LHCN-M2 (cell line): ENCODE measurements at regions not wholly inside any gene's neighbourhood (a gene's known extent, or its start where the extent isn't known, plus 50 kb on each side); places are given as distances from the start of the nearest gene placed in this dataset.

ENCODE experiments used
- DNase-seq: peaks from one replicate; pipeline ENCODE4 v3.0.0-alpha.2; 2012; ENCODE audit warnings: low read depth

DNA sequence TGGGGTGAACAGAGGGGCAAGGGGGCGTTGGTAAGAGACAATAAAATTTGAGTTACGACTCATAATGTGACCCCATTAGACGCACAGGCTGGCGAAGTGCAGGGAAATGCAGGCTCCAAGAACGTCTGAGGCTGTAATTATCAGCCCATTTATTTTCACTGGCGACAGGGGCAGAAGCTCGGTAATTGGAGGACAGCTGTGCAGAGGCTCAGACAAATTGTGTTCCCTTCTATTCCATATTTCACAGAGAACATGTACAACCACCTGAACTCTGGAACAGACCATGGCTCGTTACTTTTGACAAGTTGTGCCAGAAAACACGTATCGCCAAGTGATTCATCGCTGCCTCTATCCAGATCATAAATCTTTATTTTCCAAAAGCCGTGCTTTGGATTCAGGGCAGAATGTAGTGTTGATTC, 137.3 kb upstream of the FRMD4A start:
- no peak for DNase-seq

DNA sequence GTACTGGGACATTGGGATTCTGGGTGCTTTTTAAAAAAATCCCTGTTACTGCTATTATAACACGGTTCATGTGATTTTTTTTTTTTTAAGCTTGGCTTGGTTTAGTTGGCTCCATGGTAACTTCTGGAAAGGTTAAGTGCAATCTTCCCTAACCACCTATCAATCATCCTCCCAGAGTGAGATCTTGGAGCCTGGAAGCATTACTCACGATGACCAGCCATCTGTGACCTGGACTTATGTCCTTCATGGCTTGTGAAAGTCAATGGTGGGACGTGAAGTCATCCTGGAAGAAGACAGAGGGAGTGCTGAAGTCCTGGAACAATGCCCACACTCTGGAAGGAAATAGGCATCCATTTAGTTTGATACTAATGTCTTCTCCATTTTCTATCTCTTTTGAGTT, 135.5 kb upstream of the FRMD4A start:
- DNase-seq: peak; percentile 93

DNA sequence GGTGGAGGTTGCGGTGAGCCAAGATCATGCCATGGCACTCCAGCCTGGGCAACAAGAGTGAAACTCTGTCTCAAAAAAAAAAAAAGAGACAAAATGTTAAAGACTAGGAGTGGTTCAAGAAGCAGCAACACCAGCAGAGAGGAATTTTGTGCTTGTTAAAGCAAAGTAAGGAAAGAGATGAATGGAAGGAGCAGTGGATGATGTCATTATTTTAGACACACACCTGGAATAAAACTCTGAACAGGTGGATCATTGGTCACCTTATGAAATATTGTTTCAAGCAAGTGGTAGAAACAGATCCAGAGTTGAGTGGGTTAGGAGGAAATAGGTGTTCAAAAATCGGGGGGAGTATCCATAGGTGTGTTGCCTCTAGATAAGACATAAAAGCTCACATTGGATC, 129.7 kb upstream of the FRMD4A start:
- no peak for DNase-seq

DNA sequence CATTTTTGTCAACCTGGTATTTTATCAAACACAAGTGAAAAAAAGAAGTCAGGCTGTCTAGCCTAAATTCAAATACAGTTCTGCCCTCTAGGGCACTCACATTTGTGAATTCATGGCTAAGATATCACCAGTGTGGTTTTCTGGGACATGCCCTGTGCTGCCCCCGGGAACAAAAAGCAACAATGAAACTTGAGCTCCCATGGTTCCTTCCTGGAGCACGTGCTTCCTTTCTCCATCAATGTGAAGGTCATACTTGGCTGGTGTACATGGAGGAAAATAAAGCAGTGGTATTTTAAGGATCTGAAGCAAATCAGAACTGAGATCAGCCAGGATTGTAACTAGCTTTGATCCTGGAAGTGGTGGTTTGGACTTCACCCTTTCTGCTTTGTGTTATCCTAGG, 128.9 kb upstream of the FRMD4A start:
- DNase-seq: peak; percentile 73

DNA sequence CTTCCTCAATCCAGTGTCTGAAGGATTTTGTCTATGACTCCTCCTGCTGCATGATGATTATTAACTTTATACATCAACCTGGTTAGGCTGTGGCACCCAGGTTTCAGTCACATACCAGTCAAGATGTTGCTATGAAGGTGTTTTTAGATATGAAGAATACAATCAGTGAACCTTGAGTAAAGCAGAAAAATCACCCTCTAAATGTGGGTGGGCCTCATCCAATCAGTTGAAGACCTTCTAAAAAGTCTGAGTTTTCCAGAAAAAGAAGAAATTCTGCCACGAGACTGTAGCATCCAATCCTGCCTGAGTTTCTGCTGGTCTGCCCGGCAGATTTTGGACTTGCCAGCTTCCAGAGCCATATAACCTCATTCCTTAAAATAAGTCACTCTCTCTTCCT, 126.1 kb upstream of the FRMD4A start:
- DNase-seq: no peak

DNA sequence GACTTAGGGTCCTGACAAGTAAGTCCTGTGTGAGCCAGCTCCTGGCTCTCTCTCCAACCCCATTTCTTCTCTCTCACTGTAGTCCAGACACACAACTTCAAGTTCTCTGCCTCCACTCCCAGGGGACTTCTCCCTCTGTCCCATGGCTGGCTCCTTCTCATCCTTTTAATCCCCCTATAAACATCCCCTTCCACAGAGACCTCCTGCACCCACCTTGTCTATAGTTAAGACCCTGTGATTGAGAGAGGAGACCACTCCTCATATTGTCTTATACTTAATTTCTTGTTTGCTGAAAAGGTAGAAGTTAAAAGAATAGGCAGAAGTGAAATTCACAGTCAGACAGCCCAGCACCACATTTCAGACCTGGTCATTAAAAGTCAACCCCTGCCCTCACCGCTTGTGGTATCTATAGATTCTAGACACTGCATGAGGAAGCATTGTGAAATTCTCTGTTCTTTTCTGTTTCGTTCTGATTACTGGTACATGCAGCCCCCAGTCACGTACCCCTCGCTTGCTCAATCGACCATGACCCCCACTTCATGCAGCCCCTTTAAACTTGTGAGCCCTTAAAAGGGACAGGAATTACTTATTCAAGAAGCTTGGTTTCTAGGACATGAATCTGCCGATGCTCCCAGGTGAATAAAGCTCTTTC, 125.6 kb upstream of the FRMD4A start:
- DNase-seq: no peak

DNA sequence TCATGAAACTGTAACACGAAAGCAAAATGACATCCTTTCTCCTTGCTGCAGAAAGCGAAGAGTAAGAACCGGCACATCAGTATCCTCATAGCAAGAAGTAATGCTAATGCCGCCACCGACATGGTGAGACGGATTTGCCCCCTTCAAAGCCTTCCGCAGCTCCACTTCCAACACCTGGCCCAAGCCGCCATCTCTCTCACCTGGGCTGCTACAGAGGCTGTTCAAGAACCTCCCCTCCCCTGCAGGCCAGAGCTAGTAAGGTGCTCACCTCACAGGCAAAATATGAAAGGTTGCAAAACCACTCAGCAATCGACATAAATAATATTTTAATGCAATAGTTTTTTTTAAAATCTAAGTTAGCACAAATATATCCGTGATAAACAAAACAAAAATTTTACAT, 123.9 kb upstream of the FRMD4A start:
- DNase-seq: no peak

DNA sequence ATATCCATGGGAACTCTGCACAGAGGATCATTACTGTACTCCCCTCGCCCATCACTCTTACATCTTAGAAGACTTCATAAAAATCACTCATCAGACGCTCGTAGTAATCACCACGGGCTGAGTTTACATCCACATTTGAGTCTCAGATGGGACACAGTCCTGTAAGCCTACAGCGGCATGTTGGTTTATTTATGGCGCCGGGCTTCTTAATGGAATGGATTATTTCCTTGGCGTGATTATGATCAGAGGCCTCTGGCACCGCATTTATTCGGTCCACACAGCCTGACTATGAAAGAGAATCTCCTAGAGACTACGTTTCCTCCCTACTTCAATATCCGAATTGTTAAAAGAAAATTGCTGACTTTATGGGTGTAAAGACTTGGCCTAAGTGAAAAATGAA, 123.5 kb upstream of the FRMD4A start:
- no peak for DNase-seq

DNA sequence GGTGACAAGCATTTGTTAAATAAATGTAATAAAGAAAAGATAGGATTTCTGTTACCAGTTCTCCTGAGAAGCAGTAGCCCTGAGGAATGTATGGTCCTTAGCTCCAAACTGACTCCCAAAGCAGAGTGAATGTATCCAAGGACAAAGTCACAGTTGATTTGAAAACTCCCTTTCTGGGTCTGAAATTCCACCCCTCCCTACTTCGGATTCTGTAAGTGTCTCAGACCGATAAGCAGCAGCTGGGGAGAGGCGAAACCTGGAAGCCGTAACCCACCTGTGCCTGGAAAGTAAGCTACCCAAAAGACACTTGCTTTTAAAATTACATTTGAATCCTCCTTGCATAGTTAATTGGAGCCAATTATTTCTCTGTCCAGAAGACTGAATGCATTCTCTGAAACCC, 122.9 kb upstream of the FRMD4A start:
- DNase-seq: no peak

DNA sequence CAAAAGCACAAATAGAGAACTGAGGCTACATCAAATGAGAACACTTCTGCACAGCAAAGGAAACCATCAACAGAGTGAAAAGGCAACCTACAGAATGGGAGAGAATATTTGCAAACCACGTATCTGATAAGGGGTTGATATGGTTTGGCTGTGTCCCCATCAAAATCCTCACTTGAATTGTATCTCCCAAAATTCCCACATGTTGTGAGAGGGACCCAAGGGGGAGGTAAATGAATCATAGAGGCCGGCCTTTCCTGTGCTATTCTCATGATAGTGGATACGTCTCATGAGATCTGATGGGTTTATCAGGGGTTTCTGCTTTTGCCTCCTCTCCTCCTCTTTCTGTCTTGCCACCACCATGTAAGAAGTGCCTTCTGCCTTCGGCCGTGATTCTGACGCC, 120.6 kb upstream of the FRMD4A start:
- no peak for DNase-seq

DNA sequence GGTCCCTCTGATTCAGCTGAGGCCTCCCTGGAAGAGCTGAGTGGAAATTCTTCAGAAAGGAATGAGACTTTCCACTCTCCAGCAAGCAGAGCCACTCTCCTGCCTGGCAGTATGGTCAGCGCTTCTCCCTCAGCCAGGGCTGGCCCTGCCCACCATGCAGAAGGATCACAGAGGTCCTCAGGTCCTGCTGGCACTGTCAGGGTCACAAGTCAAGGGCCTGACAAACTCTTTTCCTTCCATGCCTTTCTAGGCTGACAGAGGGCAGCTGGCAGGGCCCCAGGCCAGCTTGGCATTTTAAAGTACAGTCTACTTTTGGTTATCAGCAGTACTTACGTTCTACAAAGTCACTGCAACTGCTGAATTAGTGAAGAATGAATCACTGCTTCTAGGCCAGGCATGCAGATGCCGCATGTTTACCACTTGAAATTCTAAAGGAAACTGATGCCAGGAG, 119.3 kb upstream of the FRMD4A start:
- peak; percentile 66 for DNase-seq

DNA sequence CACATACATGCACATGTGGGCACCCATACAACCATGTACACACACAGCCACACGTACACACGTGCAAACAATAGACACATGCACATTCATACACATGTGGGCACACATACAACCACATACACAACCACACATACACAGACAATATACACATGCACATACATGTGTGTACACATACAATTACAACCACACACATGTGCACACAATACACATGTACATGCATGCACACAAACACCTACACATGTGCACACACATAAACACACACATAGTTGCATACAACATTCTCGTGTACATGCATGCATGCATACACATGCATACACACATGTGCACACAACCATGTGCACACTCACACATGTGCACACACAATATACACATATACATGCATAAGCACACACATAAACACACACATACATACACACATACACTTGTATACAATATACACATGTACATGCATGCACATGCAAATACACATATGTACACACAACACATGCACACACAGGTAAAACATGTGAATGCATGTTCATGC, 118.6 kb upstream of the FRMD4A start:
- no peak for DNase-seq

DNA sequence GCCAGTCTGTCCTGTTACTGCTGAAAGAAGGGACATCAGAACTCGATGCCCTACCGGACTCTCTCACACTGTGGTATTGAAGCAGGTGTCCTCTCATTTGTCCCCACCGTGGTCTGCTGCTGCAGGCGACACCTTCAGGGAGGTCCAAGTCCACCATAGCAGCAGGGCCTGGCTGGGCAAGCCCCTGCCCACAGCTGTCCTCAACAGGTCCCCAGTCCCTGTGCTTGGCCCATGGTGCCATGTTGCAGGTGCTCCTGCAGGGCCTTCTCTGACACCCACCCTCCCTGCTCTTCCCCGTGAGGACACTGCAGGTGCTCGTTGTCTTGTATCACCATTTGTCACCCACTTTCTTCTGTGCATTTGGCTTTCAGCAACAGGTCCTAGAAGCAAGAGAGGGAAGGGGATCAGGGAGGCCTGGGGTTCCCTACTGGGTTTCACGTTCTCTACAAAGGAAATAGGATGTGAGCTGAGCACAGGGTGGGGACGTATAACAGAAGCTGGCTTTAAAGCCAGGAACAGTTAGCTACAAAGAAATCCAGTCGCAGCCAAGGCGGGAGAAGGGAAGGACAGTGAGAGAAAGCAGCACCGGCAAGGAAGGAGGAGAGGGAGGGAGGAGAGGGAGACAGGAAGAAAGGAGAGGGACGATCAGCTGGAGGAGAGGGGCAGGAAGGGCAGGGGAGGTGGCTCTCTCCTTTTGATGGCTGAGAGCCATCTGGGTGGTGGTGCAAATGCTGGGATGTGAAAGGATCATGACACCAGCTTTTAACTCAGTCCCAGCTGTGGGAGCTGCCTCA, 117.7 kb upstream of the FRMD4A start:
- no peak for DNase-seq

DNA sequence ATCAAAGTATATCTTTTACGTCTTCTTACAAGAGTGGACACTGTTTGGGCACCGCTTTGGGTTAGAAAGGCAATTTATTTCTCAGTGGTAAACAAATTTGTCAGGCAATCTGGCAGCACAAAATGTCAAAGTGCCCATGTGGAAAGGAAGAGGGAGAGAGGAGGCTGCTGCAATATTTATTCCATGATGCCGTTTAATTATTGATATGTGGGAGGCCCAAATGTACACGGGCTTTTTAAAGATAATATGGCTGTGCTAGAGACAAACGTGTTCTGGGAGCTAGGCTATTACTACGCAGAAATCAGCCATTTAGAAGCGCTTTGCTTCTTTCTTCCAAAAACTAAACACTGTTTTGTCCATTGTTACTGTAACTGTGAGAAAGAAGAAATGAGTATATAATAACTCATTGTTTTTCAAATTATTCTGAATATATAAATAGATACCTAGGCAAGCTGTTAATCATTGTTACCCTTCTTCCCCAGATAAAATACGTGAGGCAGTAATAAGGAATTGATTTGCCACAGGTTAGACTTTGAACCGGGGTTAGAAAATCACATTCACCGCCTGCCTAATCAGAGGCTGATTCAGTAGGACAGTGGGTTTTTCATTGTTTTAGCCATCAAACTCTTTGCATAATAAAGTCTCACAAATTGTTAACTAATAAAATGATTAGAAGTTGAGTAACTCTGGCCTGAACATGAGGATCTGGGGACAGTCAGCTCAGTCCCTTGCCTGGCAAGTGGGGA, 116.5 kb upstream of the FRMD4A start:
- no peak for DNase-seq

DNA sequence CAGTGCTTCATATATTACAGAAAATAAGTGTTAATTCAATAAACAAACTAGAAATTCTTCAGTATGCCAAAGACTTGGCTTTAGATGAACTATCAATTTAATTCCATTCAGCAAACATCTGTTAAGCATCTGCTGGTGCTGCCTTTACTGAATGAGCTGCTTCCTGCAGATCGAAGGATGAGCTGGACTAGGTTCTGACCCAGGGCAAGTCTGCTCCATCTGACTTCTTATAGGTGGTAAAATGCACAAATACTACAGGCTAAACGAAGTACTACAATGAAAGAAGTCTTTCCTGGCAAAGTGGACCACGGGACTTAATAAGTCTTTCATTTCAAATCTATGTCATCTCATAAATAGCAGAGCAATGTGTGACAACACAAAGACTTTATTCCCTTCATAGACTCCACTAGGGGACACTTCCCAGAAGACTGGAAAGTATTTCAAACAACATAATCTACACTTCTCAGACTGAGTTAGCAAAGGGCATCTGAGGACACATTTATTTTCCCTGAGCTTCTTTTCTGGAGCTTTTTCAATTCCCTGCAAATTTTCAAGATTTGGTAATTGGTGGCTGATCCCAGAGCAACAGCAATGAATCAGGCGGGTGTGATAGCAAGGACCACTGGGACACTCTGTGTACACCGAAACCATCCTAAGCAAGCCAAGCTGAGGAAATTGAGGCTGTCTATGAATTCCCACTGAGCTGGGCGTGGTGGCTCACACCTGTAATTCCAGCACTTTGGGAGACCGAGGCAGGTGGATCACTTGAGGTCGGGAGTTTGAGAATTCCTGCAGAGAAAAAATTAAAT, 108.9 kb upstream of the FRMD4A start:
- DNase-seq: peak; percentile 29

DNA sequence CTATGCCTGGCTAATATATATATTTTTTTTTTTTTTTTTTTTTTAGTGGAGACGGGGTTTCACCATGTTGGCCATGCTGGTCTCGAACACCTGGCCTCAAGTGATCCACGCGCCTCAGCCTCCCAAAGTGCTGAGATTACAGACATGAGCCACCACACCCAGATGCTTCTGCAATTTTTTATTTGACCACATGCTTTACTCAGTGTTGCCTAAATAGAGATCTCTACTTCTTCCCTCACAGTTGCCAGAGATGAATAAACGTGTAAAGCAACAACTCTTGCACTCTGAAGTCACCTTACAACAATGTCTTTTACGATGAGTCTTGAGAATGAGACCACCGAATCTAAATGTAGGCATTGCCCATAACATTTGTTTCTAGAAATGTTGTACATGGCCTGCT, 107.9 kb upstream of the FRMD4A start:
- DNase-seq: peak; percentile 20

DNA sequence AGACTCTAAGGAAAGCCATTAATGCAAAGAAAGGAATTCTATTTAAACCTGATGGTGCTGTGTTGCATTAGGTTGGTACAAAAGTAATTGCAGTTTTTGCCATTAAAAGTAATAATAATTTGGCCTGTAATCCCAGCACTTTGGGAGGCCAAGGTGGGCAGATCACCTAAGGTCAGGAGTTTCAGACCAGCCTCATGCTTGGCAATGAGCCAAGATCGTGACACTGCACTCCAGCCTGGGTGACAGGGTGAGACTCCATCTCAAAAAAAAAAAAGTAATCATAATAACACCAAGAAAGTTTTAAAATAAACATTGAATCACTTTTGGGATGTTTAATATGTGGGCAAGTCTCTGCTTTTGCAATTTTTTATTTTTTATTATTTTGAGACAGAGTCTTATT, 107.3 kb upstream of the FRMD4A start:
- no peak for DNase-seq

DNA sequence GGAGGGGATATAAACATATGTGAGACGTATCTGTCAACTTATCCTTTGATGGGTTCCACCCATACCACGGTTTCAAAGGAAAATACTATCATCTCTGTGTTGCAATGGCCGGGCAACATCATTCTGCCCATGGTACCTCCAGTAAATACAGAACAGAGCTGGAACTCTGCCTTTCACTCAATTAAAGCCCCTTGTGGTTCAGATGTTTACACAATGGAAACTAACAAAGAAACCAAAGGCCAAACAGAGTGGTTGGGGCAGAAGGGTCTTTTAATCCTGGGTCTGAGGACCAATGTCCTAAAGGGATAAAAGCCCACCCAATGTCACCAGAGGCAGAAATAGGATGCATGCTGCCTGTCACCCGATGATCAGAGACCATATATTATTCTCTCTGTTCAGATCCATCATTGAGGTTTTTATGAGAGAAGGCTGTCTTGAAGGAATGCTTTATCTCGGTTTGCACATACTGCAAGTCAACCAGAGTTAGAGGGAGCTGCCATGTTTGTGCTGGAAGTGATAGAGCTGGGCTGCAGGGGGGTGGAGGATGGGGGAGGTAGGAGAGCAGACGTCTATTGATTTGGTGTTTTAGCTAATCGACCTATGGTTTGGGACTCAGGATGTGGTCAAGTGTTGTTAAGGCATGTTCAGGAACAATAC, 105.4 kb upstream of the FRMD4A start:
- DNase-seq: no peak

DNA sequence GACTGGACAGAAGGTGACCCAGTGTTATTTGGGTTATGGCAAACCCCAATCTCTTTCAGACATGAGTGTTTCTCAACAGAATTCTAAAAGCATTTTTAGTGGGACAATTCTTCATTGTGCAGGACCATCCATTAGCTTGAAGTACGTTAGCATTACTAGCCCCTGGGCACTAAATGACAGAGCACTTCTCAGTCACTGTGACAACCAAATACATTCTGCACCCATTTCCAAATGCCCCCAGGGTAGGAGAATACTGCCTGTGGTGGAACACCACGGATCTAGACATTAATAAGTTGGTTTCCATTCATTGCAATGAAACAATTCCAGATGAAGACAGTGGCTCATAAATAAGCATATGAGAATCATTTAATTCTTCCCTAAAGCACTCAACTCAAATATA, 102.4 kb upstream of the FRMD4A start:
- DNase-seq: no peak

DNA sequence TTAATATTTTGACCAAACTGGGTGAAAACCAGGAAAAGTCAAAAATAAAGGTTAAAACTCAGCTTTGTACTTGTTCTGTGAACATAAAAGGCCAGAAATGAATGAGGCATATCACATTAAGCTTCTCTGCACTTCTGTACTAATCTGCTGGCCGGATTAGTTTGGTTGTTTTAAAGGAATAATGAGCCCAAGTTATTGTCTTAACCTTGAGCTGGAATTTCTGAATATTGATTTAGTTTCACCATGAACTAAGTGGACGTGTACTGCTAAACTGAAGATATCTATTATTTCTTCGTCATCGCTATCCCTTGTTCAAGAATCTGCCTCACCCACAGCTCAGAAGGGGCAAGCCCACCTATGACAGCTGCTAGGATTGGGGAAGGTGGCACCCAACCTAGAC, 101.1 kb upstream of the FRMD4A start:
- DNase-seq: no peak
